ENCODE measurements at regions not wholly inside any gene's neighbourhood (a gene's known extent, or its start where the extent isn't known, plus 50 kb on each side); places are given as distances from the start of the nearest gene placed in this dataset.

- TF ChIP-seq, protein P1, sequence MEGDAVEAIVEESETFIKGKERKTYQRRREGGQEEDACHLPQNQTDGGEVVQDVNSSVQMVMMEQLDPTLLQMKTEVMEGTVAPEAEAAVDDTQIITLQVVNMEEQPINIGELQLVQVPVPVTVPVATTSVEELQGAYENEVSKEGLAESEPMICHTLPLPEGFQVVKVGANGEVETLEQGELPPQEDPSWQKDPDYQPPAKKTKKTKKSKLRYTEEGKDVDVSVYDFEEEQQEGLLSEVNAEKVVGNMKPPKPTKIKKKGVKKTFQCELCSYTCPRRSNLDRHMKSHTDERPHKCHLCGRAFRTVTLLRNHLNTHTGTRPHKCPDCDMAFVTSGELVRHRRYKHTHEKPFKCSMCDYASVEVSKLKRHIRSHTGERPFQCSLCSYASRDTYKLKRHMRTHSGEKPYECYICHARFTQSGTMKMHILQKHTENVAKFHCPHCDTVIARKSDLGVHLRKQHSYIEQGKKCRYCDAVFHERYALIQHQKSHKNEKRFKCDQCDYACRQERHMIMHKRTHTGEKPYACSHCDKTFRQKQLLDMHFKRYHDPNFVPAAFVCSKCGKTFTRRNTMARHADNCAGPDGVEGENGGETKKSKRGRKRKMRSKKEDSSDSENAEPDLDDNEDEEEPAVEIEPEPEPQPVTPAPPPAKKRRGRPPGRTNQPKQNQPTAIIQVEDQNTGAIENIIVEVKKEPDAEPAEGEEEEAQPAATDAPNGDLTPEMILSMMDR (IDR thresholded peaks at IDR 0.05) = no peak
- TF ChIP-seq POLR2AphosphoS5 (IDR thresholded peaks at IDR 0.05) = no peak
- TF ChIP-seq EP300 (IDR thresholded peaks at IDR 0.05; ENCODE audit: low read depth) = no peak
Measured at GRCh38 chr7:54179321-54180029, 362.7 kb upstream of the VSTM2A start.
